CD4-positive, alpha-beta T cell treated with Interleukin-17A for 1 hour (primary cell): ENCODE measurements at regions not wholly inside any gene's neighbourhood (a gene's known extent, or its start where the extent isn't known, plus 50 kb on each side); places are given as distances from the start of the nearest gene placed in this dataset.
"Not testable (repeated sequence)": the region's sequence is repeated elsewhere in the genome, so short reads cannot be mapped to it uniquely, and the experiment has no call there.

Experiments used
- DNase-seq: peaks from one replicate; pipeline ENCODE4 v3.0.0-alpha.2; 2020

GRCh38 chr15:20048189-20048588, 493.4 kb downstream of the GOLGA6L6 start:
- not testable (repeated sequence) for DNase-seq

GRCh38 chr15:20045165-20045564, 496.4 kb downstream of the GOLGA6L6 start:
- not testable (repeated sequence) for DNase-seq

GRCh38 chr15:20040691-20041090, 500.9 kb downstream of the GOLGA6L6 start:
- not testable (repeated sequence) for DNase-seq

- DNase-seq = not testable (repeated sequence)
Observed at GRCh38 chr15:20025040-20025439, 516.6 kb downstream of the GOLGA6L6 start.

- not testable (repeated sequence) for DNase-seq
Observed at GRCh38 chr15:20022349-20022748, 519.3 kb downstream of the GOLGA6L6 start.

- not testable (repeated sequence) for DNase-seq
Observed at GRCh38 chr15:20021351-20021750, 520.2 kb downstream of the GOLGA6L6 start.

GRCh38 chr15:20020588-20020987, 521.0 kb downstream of the GOLGA6L6 start:
- not testable (repeated sequence) for DNase-seq

- not testable (repeated sequence) for DNase-seq
Observed at GRCh38 chr15:20019758-20020157, 521.8 kb downstream of the GOLGA6L6 start.

GRCh38 chr15:20017581-20017980, 524.0 kb downstream of the GOLGA6L6 start:
- DNase-seq = not testable (repeated sequence)

GRCh38 chr15:20016941-20017340, 524.7 kb downstream of the GOLGA6L6 start:
- not testable (repeated sequence) for DNase-seq

- not testable (repeated sequence) for DNase-seq
Observed at GRCh38 chr15:20012837-20013236, 528.8 kb downstream of the GOLGA6L6 start.

- DNase-seq = not testable (repeated sequence)
Observed at GRCh38 chr15:20010759-20011158, 530.8 kb downstream of the GOLGA6L6 start.

- DNase-seq = not testable (repeated sequence)
Observed at GRCh38 chr15:20009619-20010018, 532.0 kb downstream of the GOLGA6L6 start.

- DNase-seq = not testable (repeated sequence)
Observed at GRCh38 chr15:20007338-20007737, 534.3 kb downstream of the GOLGA6L6 start.

- DNase-seq = not testable (repeated sequence)
Observed at GRCh38 chr15:20003471-20003870, 538.1 kb downstream of the GOLGA6L6 start.

- DNase-seq = not testable (repeated sequence)
Observed at GRCh38 chr15:20002560-20002959, 539.0 kb downstream of the GOLGA6L6 start.

- not testable (repeated sequence) for DNase-seq
Observed at GRCh38 chr15:19996574-19997194, 544.9 kb downstream of the GOLGA6L6 start.

GRCh38 chr15:19995296-19995695, 546.3 kb downstream of the GOLGA6L6 start:
- DNase-seq = not testable (repeated sequence)

GRCh38 chr15:19992428-19992827, 549.2 kb downstream of the GOLGA6L6 start:
- DNase-seq = no peak

- no peak for DNase-seq
Observed at GRCh38 chr15:19988094-19988660, 553.4 kb downstream of the GOLGA6L6 start.

GRCh38 chr15:19987389-19988048, 554.1 kb downstream of the GOLGA6L6 start:
- DNase-seq = no peak

- DNase-seq = no peak
Observed at GRCh38 chr15:19984101-19984500, 557.5 kb downstream of the GOLGA6L6 start.

GRCh38 chr15:19974998-19975397, 566.6 kb downstream of the GOLGA6L6 start:
- DNase-seq = no peak

GRCh38 chr15:19973718-19974117, 567.9 kb downstream of the GOLGA6L6 start:
- no peak for DNase-seq
